CD14-positive monocyte (primary cell): ENCODE measurements at regions not wholly inside any gene's neighbourhood (a gene's known extent, or its start where the extent isn't known, plus 50 kb on each side); places are given as distances from the start of the nearest gene placed in this dataset.

Experiments
- DNase-seq, 3 donors: peaks; one replicate each; pipeline ENCODE4 v3.0.0-alpha.2; 2011 to 2022
- H2AFZ ChIP-seq: 2 replicates; pipeline ENCODE4 v1.6.0; 2012; ENCODE audit warnings: mild to moderate bottlenecking, low read depth, low read length, inconsistent platforms; ENCODE audit not compliant: insufficient read depth, poor library complexity, severe bottlenecking
- H3K27ac ChIP-seq, 2 donors: 1 replicate in 1 of 2; 2 replicates in 1 of 2; pipeline ENCODE4 v1.5.1; 2012 to 2013; ENCODE audit warnings: low read length in 2 of 2, control low read depth in 1 of 2, inconsistent platforms in 1 of 2, low read depth in 1 of 2, mild to moderate bottlenecking in 1 of 2
- H3K27me3 ChIP-seq, 2 donors: one replicate each; pipeline versions ENCODE4 v1.6.0 to v1.6.1; 2011 to 2013; ENCODE audit warnings: low read length in 2 of 2; ENCODE audit not compliant: control insufficient read depth in 2 of 2, insufficient read depth in 2 of 2
- H3K36me3 ChIP-seq, 2 donors: replicated peaks in 1 of 2; 1 replicate in 1 of 2; 2 replicates in 1 of 2; pipeline versions ENCODE4 v1.5.1 to v1.6.1; 2012 to 2013; ENCODE audit warnings: low read length in 2 of 2, control low read depth in 1 of 2, inconsistent platforms in 1 of 2, mild to moderate bottlenecking in 1 of 2; ENCODE audit not compliant: insufficient read depth in 2 of 2, control insufficient read depth in 1 of 2
- H3K4me1 ChIP-seq, 2 donors: 1 replicate in 1 of 2; 2 replicates in 1 of 2; pipeline versions ENCODE4 v1.5.1 to v1.6.1; 2012 to 2013; ENCODE audit warnings: low read length in 2 of 2, control low read depth in 1 of 2, inconsistent platforms in 1 of 2, mild to moderate bottlenecking in 1 of 2, moderate library complexity in 1 of 2; ENCODE audit not compliant: insufficient read depth in 2 of 2, control insufficient read depth in 1 of 2
- H3K4me2 ChIP-seq: replicated peaks from 2 replicates; pipeline ENCODE3; 2012; ENCODE audit warnings: low read length, moderate library complexity, mild to moderate bottlenecking; ENCODE audit not compliant: poor library complexity, severe bottlenecking; ENCODE audit errors: extremely low read depth
- H3K4me3 ChIP-seq, 3 experiments: fragments of 200-600 bp in 1 of 3; sonication (generic) in 1 of 3; replicated peaks in 1 of 3; 1 replicate in 2 of 3; 2 replicates in 1 of 3; pipeline ENCODE4 v1.5.1; 2011 to 2013; ENCODE audit warnings: low read length in 3 of 3, mild to moderate bottlenecking in 3 of 3, control low read depth in 2 of 3, low read depth in 2 of 3, inconsistent platforms in 1 of 3, moderate library complexity in 1 of 3
- H3K79me2 ChIP-seq: 2 replicates; pipeline ENCODE4 v1.6.0; 2012; ENCODE audit warnings: mild to moderate bottlenecking, control low read depth, inconsistent platforms, low read length, moderate library complexity; ENCODE audit not compliant: insufficient read depth
- H3K9ac ChIP-seq: 2 replicates; pipeline ENCODE4 v1.6.0; 2017; ENCODE audit warnings: low read length, mild to moderate bottlenecking; ENCODE audit not compliant: insufficient read depth, poor library complexity, severe bottlenecking
- H3K9me3 ChIP-seq, 2 donors: replicated peaks in 1 of 2; 1 replicate in 1 of 2; 2 replicates in 1 of 2; pipeline versions ENCODE4 v1.5.1 to v1.6.1; 2012 to 2013; ENCODE audit warnings: low read length in 2 of 2, control low read depth in 1 of 2; ENCODE audit not compliant: control insufficient read depth in 1 of 2, insufficient read depth in 1 of 2
- H4K20me1 ChIP-seq: 2 replicates; pipeline ENCODE4 v1.6.0; 2012; ENCODE audit warnings: mild to moderate bottlenecking, low read length, control low read depth, moderate library complexity; ENCODE audit not compliant: insufficient read depth
- H3K27ac Mint-ChIP-seq, 7 donors: one replicate each; pipeline ENCODE4 v1.8.0; 2020; ENCODE audit warnings: mild to moderate bottlenecking in 7 of 7, mixed read lengths in 7 of 7, moderate library complexity in 6 of 7, inconsistent platforms in 2 of 7
- H3K27me3 Mint-ChIP-seq, 3 donors: one replicate each; pipeline ENCODE4 v1.8.0; 2021 to 2022; ENCODE audit warnings: low read depth in 3 of 3, mild to moderate bottlenecking in 3 of 3, mixed read lengths in 3 of 3, moderate library complexity in 3 of 3, inconsistent platforms in 1 of 3
- H3K36me3 Mint-ChIP-seq, 2 donors: one replicate each; pipeline ENCODE4 v1.8.0; 2020; ENCODE audit warnings: mixed read lengths in 2 of 2, inconsistent platforms in 1 of 2, mild to moderate bottlenecking in 1 of 2
- H3K4me1 Mint-ChIP-seq: one replicate; pipeline ENCODE4 v1.8.0; 2020; ENCODE audit warnings: mild to moderate bottlenecking, mixed read lengths
- H3K4me3 Mint-ChIP-seq, 2 donors: one replicate each; pipeline ENCODE4 v1.8.0; 2020; ENCODE audit warnings: mild to moderate bottlenecking in 2 of 2, mixed read lengths in 2 of 2, moderate library complexity in 1 of 2
- H3K9me3 Mint-ChIP-seq, 7 donors: one replicate each; pipeline ENCODE4 v1.8.0; 2020 to 2022; ENCODE audit warnings: mixed read lengths in 7 of 7, mild to moderate bottlenecking in 6 of 7, moderate library complexity in 6 of 7, inconsistent platforms in 2 of 7
- WGBS: methylation state at CpG from one replicate; pipeline ENCODE4 v1.1.5; 2013; ENCODE audit warnings: missing lambda C conversion rate; ENCODE audit not compliant: insufficient coverage; 5-methylcytosine and 5-hydroxymethylcytosine counted together
- intact Hi-C, 2 donors: fragments of 100-400 bp; cut with micrococcal nuclease; formaldehyde crosslinking; loops; one replicate each; pipeline versions ENCODE4 v1.15.0 to v1.15.1; 2023
- TF ChIP-seq, protein P1 (sequence below): fragments of 200-600 bp; IDR thresholded peaks from one replicate; pipeline ENCODE4 v1.8.0; 2022; ENCODE audit warnings: antibody characterized with exemption, mild to moderate bottlenecking

- no peak for DNase-seq
- Histone ChIP-seq H3K36me3 (no peaks in the 10 kb centered on the region), H3K27me3 (no peaks in the 10 kb centered on the region), H3K79me2 (no peaks in the 10 kb centered on the region), H3K4me1 (no peaks in the 10 kb centered on the region), H3K9me3 (no peaks in the 10 kb centered on the region), H3K27ac (no peak overlapping the region), H2AFZ (no peak overlapping the region), H3K9ac (no peak overlapping the region), H3K4me2 (no peak overlapping the region), H4K20me1 (no peaks in the 10 kb centered on the region), H3K4me3 (no peak overlapping the region)
- peaks cover 0 to 2% (median 0%) of the 10 kb centered on the region in 3 donors for H3K27me3 Mint-ChIP-seq
- TF ChIP-seq, protein P1, sequence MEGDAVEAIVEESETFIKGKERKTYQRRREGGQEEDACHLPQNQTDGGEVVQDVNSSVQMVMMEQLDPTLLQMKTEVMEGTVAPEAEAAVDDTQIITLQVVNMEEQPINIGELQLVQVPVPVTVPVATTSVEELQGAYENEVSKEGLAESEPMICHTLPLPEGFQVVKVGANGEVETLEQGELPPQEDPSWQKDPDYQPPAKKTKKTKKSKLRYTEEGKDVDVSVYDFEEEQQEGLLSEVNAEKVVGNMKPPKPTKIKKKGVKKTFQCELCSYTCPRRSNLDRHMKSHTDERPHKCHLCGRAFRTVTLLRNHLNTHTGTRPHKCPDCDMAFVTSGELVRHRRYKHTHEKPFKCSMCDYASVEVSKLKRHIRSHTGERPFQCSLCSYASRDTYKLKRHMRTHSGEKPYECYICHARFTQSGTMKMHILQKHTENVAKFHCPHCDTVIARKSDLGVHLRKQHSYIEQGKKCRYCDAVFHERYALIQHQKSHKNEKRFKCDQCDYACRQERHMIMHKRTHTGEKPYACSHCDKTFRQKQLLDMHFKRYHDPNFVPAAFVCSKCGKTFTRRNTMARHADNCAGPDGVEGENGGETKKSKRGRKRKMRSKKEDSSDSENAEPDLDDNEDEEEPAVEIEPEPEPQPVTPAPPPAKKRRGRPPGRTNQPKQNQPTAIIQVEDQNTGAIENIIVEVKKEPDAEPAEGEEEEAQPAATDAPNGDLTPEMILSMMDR: no peak
- no peaks in the 10 kb centered on the region for H3K36me3 Mint-ChIP-seq
- no peak overlapping the region for H3K4me3 Mint-ChIP-seq
- H3K9me3 Mint-ChIP-seq: peaks cover 0 to 3% (median 0%) of the 10 kb centered on the region in 7 donors
- H3K27ac Mint-ChIP-seq: no peak overlapping the region
- intact Hi-C loops: no loop called here
- H3K4me1 Mint-ChIP-seq: peaks cover 3% of the 10 kb centered on the region
Measured at GRCh38 chr7:115368998-115369397, 447.1 kb downstream of the MDFIC start.

DNA sequence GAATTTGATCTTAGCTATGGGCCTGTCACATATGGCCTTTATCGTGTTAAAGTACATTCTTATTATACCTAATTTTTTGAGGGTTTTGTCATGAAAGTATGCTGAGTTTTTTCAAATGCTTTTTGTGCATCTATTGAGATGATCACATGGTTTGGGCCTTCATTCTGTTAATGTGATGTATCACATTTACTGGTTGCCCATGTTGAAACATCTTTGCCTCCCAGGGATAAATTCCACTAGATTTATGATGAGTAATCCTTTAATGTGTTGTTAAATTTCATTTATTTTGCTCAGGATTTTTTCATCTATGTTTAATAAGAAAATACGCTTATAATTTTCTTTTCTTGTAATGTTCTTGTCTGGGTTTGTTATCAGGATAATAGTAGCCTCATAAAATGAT, 442.0 kb downstream of the MDFIC start:
- Histone ChIP-seq H3K36me3 (no peaks in the 10 kb centered on the region), H2AFZ (no peak overlapping the region), H3K27ac (no peak overlapping the region), H3K4me1 (no peaks in the 10 kb centered on the region), H3K79me2 (no peaks in the 10 kb centered on the region), H3K4me2 (no peak overlapping the region), H3K9me3 (no peaks in the 10 kb centered on the region), H3K9ac (no peak overlapping the region), H4K20me1 (no peaks in the 10 kb centered on the region), H3K4me3 (no peak overlapping the region), H3K27me3 (no peaks in the 10 kb centered on the region)
- H3K27me3 Mint-ChIP-seq: peaks cover 0 to under 1% (median 0%) of the 10 kb centered on the region in 3 donors
- no CpG with 5 or more reads among the region's 2 CpGs for WGBS
- no peak overlapping the region for H3K4me3 Mint-ChIP-seq
- H3K4me1 Mint-ChIP-seq: peaks cover under 1% of the 10 kb centered on the region
- peaks cover 0 to 7% (median 2%) of the 10 kb centered on the region in 7 donors for H3K9me3 Mint-ChIP-seq
- intact Hi-C loops: no loop called here
- no peak overlapping the region for H3K27ac Mint-ChIP-seq
- TF ChIP-seq, protein P1: no peak
- no peak for DNase-seq
- H3K36me3 Mint-ChIP-seq: no peaks in the 10 kb centered on the region
